H1 (cell line): ENCODE measurements at regions not wholly inside any gene's neighbourhood (a gene's known extent, or its start where the extent isn't known, plus 50 kb on each side); places are given as distances from the start of the nearest gene placed in this dataset.

Experiments used
- CTCF ChIA-PET: fragments of 300-600 bp; sonication (Branson Sonifier 250); formaldehyde crosslinking; loops from one replicate; lab custom pipeline; 2021; ENCODE audit not compliant: partially characterized antibody; lab: Charles Lee
- POLR2A ChIA-PET: fragments of 300-600 bp; sonication (Branson Sonifier 250); formaldehyde crosslinking; loops from one replicate; lab custom pipeline; 2021; ENCODE audit warnings: inconsistent platforms; ENCODE audit not compliant: partially characterized antibody; lab: Charles Lee
- DNase-seq, 2 experiments: peaks; one replicate each; pipeline versions ENCODE4 v3.0.0 to v3.0.0-alpha.2; 2010 to 2022; ENCODE audit warnings: low spot score in 2 of 2, low read depth in 1 of 2, mixed read lengths in 1 of 2
- FAIRE-seq: peaks from 2 replicates; lab custom pipeline; 2011; peaks lifted over from hg19 to GRCh38; lab: Jason Lieb, UNC
- H2AFZ ChIP-seq: 2 replicates; pipeline ENCODE4 v1.8.1; 2012; ENCODE audit warnings: low read length, inconsistent platforms
- H2AK5ac ChIP-seq: 2 replicates; pipeline ENCODE4 v1.6.1; 2013; ENCODE audit warnings: low read depth, low read length
- H2BK120ac ChIP-seq: replicated peaks from 2 replicates; pipeline ENCODE3; 2013; ENCODE audit warnings: low read depth, low read length, inconsistent platforms
- H2BK12ac ChIP-seq: 2 replicates; pipeline ENCODE4 v1.6.1; 2013; ENCODE audit warnings: low read depth, low read length
- H2BK15ac ChIP-seq: 2 replicates; pipeline ENCODE4 v1.6.1; 2013; ENCODE audit warnings: low read length
- H2BK20ac ChIP-seq: 2 replicates; pipeline ENCODE4 v1.6.1; 2013; ENCODE audit warnings: low read length
- H2BK5ac ChIP-seq: 2 replicates; pipeline ENCODE4 v1.6.1; 2013; ENCODE audit warnings: low read depth, low read length
- H3K14ac ChIP-seq: 2 replicates; pipeline ENCODE4 v1.6.1; 2013; ENCODE audit warnings: inconsistent platforms; ENCODE audit not compliant: insufficient read length
- H3K18ac ChIP-seq: 2 replicates; pipeline ENCODE4 v1.6.1; 2013; ENCODE audit warnings: low read length; ENCODE audit errors: extremely low read depth
- H3K23ac ChIP-seq: 2 replicates; pipeline ENCODE4 v1.6.1; 2013; ENCODE audit warnings: inconsistent platforms; ENCODE audit not compliant: insufficient read length
- H3K23me2 ChIP-seq: 2 replicates; pipeline ENCODE4 v1.6.1; 2013; ENCODE audit warnings: low read depth, low read length
- H3K27ac ChIP-seq: 2 replicates; pipeline ENCODE4 v1.6.1; 2011; ENCODE audit warnings: low read depth, low read length, inconsistent platforms
- H3K27me3 ChIP-seq, 4 experiments: replicated peaks in 1 of 4; 1 replicate in 1 of 4; 2 replicates in 3 of 4; pipeline versions ENCODE4 v1.6.1 to v1.8.1; 2011 to 2013; ENCODE audit warnings: low read length in 3 of 4, mild to moderate bottlenecking in 3 of 4, inconsistent platforms in 2 of 4, mixed read lengths in 2 of 4, moderate library complexity in 1 of 4; ENCODE audit not compliant: control insufficient read depth in 3 of 4, insufficient read depth in 3 of 4; ENCODE audit errors: extremely low read depth in 1 of 4
- H3K36me3 ChIP-seq, 4 experiments: 2 replicates each; pipeline versions ENCODE4 v1.6.1 to v1.8.1; 2011 to 2013; ENCODE audit warnings: mild to moderate bottlenecking in 4 of 4, low read length in 3 of 4, moderate library complexity in 2 of 4, control low read depth in 1 of 4, inconsistent platforms in 1 of 4; ENCODE audit not compliant: insufficient read depth in 4 of 4, control insufficient read depth in 2 of 4
- H3K4ac ChIP-seq: replicated peaks from 2 replicates; pipeline ENCODE3; 2013; ENCODE audit warnings: low read length, low read depth, mixed read lengths, inconsistent platforms; ENCODE audit not compliant: insufficient read length
- H3K4me1 ChIP-seq, 4 experiments: replicated peaks in 1 of 4; 1 replicate in 1 of 4; 2 replicates in 3 of 4; pipeline versions ENCODE4 v1.6.1 to v1.8.1; 2011 to 2013; ENCODE audit warnings: low read length in 3 of 4, inconsistent platforms in 2 of 4, mixed read lengths in 1 of 4; ENCODE audit not compliant: insufficient read depth in 4 of 4, control insufficient read depth in 3 of 4
- H3K4me2 ChIP-seq, 2 experiments: 2 replicates each; pipeline versions ENCODE4 v1.6.1 to v1.8.1; 2011 to 2013; ENCODE audit warnings: low read depth in 2 of 2, low read length in 2 of 2, control low read depth in 1 of 2, inconsistent platforms in 1 of 2, mild to moderate bottlenecking in 1 of 2; ENCODE audit not compliant: insufficient read depth in 1 of 2
- H3K4me3 ChIP-seq, 4 experiments: fragments of 200-600, 300-600 bp in 1 of 4; sonication (generic), shearing (Covaris generic), sonication (Bioruptor Twin) in 1 of 4; 2 replicates each; pipeline versions ENCODE4 v1.5.1 to v1.8.1; 2011 to 2016; ENCODE audit warnings: low read length in 4 of 4, low read depth in 3 of 4, control low read depth in 2 of 4, inconsistent platforms in 2 of 4, mild to moderate bottlenecking in 2 of 4, mixed read lengths in 1 of 4, moderate library complexity in 1 of 4; ENCODE audit not compliant: insufficient read depth in 2 of 4; ENCODE audit errors: extremely low read depth in 1 of 4
- H3K56ac ChIP-seq: replicated peaks from 2 replicates; pipeline ENCODE3; 2013; ENCODE audit warnings: low read depth, mild to moderate bottlenecking, mixed read lengths, low read length, inconsistent platforms; ENCODE audit not compliant: insufficient read length
- H3K79me1 ChIP-seq: 2 replicates; pipeline ENCODE4 v1.6.1; 2013; ENCODE audit warnings: low read depth, low read length, control low read depth
- H3K79me2 ChIP-seq, 2 experiments: 2 replicates each; pipeline versions ENCODE4 v1.6.1 to v1.8.1; 2012 to 2013; ENCODE audit warnings: low read length in 2 of 2, mild to moderate bottlenecking in 2 of 2, inconsistent platforms in 1 of 2; ENCODE audit not compliant: insufficient read depth in 2 of 2, control insufficient read depth in 1 of 2
- H3K9ac ChIP-seq, 4 experiments: replicated peaks in 1 of 4; 1 replicate in 1 of 4; 2 replicates in 3 of 4; pipeline versions ENCODE4 v1.6.1 to v1.8.1; 2011 to 2013; ENCODE audit warnings: low read depth in 3 of 4, low read length in 3 of 4, control low read depth in 2 of 4, mild to moderate bottlenecking in 2 of 4, moderate library complexity in 2 of 4, inconsistent platforms in 1 of 4; ENCODE audit errors: extremely low read depth in 1 of 4
- H3K9me3 ChIP-seq, 2 experiments: 2 replicates each; pipeline versions ENCODE4 v1.6.1 to v1.8.1; 2012 to 2013; ENCODE audit warnings: mild to moderate bottlenecking in 2 of 2, moderate library complexity in 2 of 2, control low read depth in 1 of 2, inconsistent platforms in 1 of 2, low read depth in 1 of 2, low read length in 1 of 2, mixed read lengths in 1 of 2; ENCODE audit not compliant: insufficient read depth in 2 of 2
- H4K20me1 ChIP-seq, 2 experiments: replicated peaks in 1 of 2; 2 replicates each; pipeline versions ENCODE3 to v1.8.1; 2011 to 2013; ENCODE audit warnings: inconsistent platforms in 2 of 2, low read length in 2 of 2, mild to moderate bottlenecking in 1 of 2; ENCODE audit not compliant: insufficient read depth in 2 of 2, control insufficient read depth in 1 of 2
- H4K5ac ChIP-seq: 2 replicates; pipeline ENCODE4 v1.6.1; 2013; ENCODE audit warnings: low read length, low read depth, mixed read lengths, inconsistent platforms; ENCODE audit not compliant: insufficient read length
- H4K8ac ChIP-seq: 2 replicates; pipeline ENCODE4 v1.8.0; 2013; ENCODE audit warnings: mild to moderate bottlenecking, moderate library complexity, low read length, inconsistent platforms; ENCODE audit not compliant: insufficient read depth; ENCODE audit errors: extremely low read depth
- H4K91ac ChIP-seq: replicated peaks from 2 replicates; pipeline ENCODE3; 2013; ENCODE audit warnings: low read length, mixed read lengths, inconsistent platforms; ENCODE audit not compliant: insufficient read length
- WGBS, 2 experiments: shearing (Covaris generic) in 1 of 2; methylation state at CpG; one replicate each; pipeline versions ENCODE4 v1.1.6 to v1.1.7; 2013 to 2015; ENCODE audit warnings: low lambda C conversion rate in 2 of 2, mixed read lengths in 2 of 2, inconsistent platforms in 1 of 2, low coverage in 1 of 2, missing lambda C conversion rate in 1 of 2; ENCODE audit not compliant: insufficient replicate concordance in 2 of 2, insufficient coverage in 1 of 2, insufficient read length in 1 of 2; ENCODE audit errors: extremely low coverage in 1 of 2, missing lambda C conversion rate in 1 of 2; 5-methylcytosine and 5-hydroxymethylcytosine counted together
- TF ChIP-seq, protein P1 (sequence below): IDR thresholded peaks from 2 replicates; pipeline ENCODE4 v1.6.1; 2012; ENCODE audit warnings: inconsistent platforms

DNA sequence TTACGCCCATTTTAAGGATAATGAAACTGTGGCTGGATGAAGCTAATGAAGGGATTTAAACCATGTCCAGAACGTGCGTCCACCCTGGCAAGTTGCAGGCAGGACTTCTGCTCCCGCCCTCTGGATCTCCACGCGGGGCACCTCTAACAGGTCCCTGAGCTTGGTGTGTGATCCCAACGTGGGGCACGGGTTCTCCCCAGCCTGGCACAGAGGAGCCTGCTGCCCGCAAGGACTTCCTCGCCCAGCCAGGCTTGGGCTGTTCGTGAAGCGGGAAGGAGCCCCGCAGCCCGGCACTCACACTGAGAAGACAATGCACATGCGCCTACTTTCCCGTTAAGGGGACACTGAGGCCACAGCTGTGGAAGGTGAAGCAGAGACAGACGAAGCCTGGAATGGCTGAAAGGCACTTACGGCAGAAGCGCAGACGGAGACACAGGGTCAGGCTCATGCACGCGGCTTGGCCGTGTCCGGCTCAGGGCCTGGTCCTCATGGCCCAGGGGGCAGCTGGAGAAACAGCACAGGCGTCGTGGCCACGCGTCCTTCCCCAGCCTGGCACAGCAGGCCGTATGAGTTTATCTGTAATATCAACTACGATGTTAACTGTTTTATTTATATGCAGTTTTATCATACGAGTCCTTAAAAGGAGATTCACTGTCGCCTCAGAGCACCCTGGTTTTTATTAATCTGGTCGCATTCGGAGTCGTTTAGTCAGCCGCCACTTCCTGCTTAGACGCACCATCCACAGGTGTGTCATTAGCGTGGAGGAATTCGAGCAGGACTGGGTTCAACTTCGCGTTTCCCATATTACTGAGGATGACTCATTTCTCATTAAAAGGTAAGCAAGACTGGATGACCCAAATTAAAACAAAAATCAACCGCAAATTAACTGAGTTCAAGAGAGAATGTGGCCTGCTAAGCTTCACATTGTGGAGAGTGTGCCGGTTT lies 835.9 kb downstream of the GALR1 start:
- Histone ChIP-seq H3K79me1 (no peaks in the 10 kb centered on the region), H3K9ac (no peak overlapping the region), H3K4me1 (no peaks in the 10 kb centered on the region; a peak in 1 of 7 replicates), H3K9me3 (no peaks in the 10 kb centered on the region; a peak in 1 of 4 replicates), H3K4ac (no peak overlapping the region), H3K56ac (no peak overlapping the region), H3K27ac (no peak overlapping the region), H4K8ac (peak overlapping the region; percentile 18; the same call in 1 of the 2 replicates), H2AFZ (no peak overlapping the region), H3K4me2 (no peak overlapping the region), H4K5ac (no peak overlapping the region), H3K4me3 (no peak overlapping the region), H3K23me2 (no peaks in the 10 kb centered on the region), H3K36me3 (no peaks in the 10 kb centered on the region), H2BK15ac (no peak overlapping the region), H2BK5ac (no peak overlapping the region), H2AK5ac (no peak overlapping the region), H2BK120ac (no peak overlapping the region), H4K20me1 (no peaks in the 10 kb centered on the region), H3K14ac (no peak overlapping the region), H3K79me2 (no peaks in the 10 kb centered on the region), H2BK12ac (no peak overlapping the region), H4K91ac (no peak overlapping the region), H3K18ac (no peak overlapping the region), H3K27me3 (no peaks in the 10 kb centered on the region), H3K23ac (no peak overlapping the region), H2BK20ac (no peak overlapping the region)
- no peak for DNase-seq
- 93% methylated on average over 43 of the region's 43 CpGs; no CpG with 5 or more reads in 1 of the 2 experiments for WGBS, 2 experiments
- ChIA-PET POLR2A (no interaction called here), CTCF (no interaction called here)
- FAIRE-seq: no peak
- TF ChIP-seq, protein P1, sequence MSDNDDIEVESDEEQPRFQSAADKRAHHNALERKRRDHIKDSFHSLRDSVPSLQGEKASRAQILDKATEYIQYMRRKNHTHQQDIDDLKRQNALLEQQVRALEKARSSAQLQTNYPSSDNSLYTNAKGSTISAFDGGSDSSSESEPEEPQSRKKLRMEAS: no peak
